H1 (cell line): ENCODE measurements at regions not wholly inside any gene's neighbourhood (a gene's known extent, or its start where the extent isn't known, plus 50 kb on each side); places are given as distances from the start of the nearest gene placed in this dataset.

Experiments used
- CTCF ChIA-PET: fragments of 300-600 bp; sonication (Branson Sonifier 250); formaldehyde crosslinking; loops from one replicate; lab custom pipeline; 2021; ENCODE audit not compliant: partially characterized antibody; lab: Charles Lee
- POLR2A ChIA-PET: fragments of 300-600 bp; sonication (Branson Sonifier 250); formaldehyde crosslinking; loops from one replicate; lab custom pipeline; 2021; ENCODE audit warnings: inconsistent platforms; ENCODE audit not compliant: partially characterized antibody; lab: Charles Lee
- DNase-seq, 2 experiments: peaks; one replicate each; pipeline versions ENCODE4 v3.0.0 to v3.0.0-alpha.2; 2010 to 2022; ENCODE audit warnings: low spot score in 2 of 2, low read depth in 1 of 2, mixed read lengths in 1 of 2
- FAIRE-seq: peaks from 2 replicates; lab custom pipeline; 2011; peaks lifted over from hg19 to GRCh38; lab: Jason Lieb, UNC
- H2AFZ ChIP-seq: 2 replicates; pipeline ENCODE4 v1.8.1; 2012; ENCODE audit warnings: low read length, inconsistent platforms
- H2AK5ac ChIP-seq: 2 replicates; pipeline ENCODE4 v1.6.1; 2013; ENCODE audit warnings: low read depth, low read length
- H2BK120ac ChIP-seq: replicated peaks from 2 replicates; pipeline ENCODE3; 2013; ENCODE audit warnings: low read depth, low read length, inconsistent platforms
- H2BK12ac ChIP-seq: 2 replicates; pipeline ENCODE4 v1.6.1; 2013; ENCODE audit warnings: low read depth, low read length
- H2BK15ac ChIP-seq: 2 replicates; pipeline ENCODE4 v1.6.1; 2013; ENCODE audit warnings: low read length
- H2BK20ac ChIP-seq: 2 replicates; pipeline ENCODE4 v1.6.1; 2013; ENCODE audit warnings: low read length
- H2BK5ac ChIP-seq: 2 replicates; pipeline ENCODE4 v1.6.1; 2013; ENCODE audit warnings: low read depth, low read length
- H3K14ac ChIP-seq: 2 replicates; pipeline ENCODE4 v1.6.1; 2013; ENCODE audit warnings: inconsistent platforms; ENCODE audit not compliant: insufficient read length
- H3K18ac ChIP-seq: 2 replicates; pipeline ENCODE4 v1.6.1; 2013; ENCODE audit warnings: low read length; ENCODE audit errors: extremely low read depth
- H3K23ac ChIP-seq: 2 replicates; pipeline ENCODE4 v1.6.1; 2013; ENCODE audit warnings: inconsistent platforms; ENCODE audit not compliant: insufficient read length
- H3K23me2 ChIP-seq: 2 replicates; pipeline ENCODE4 v1.6.1; 2013; ENCODE audit warnings: low read depth, low read length
- H3K27ac ChIP-seq: 2 replicates; pipeline ENCODE4 v1.6.1; 2011; ENCODE audit warnings: low read depth, low read length, inconsistent platforms
- H3K27me3 ChIP-seq, 4 experiments: replicated peaks in 1 of 4; 1 replicate in 1 of 4; 2 replicates in 3 of 4; pipeline versions ENCODE4 v1.6.1 to v1.8.1; 2011 to 2013; ENCODE audit warnings: low read length in 3 of 4, mild to moderate bottlenecking in 3 of 4, inconsistent platforms in 2 of 4, mixed read lengths in 2 of 4, moderate library complexity in 1 of 4; ENCODE audit not compliant: control insufficient read depth in 3 of 4, insufficient read depth in 3 of 4; ENCODE audit errors: extremely low read depth in 1 of 4
- H3K36me3 ChIP-seq, 4 experiments: 2 replicates each; pipeline versions ENCODE4 v1.6.1 to v1.8.1; 2011 to 2013; ENCODE audit warnings: mild to moderate bottlenecking in 4 of 4, low read length in 3 of 4, moderate library complexity in 2 of 4, control low read depth in 1 of 4, inconsistent platforms in 1 of 4; ENCODE audit not compliant: insufficient read depth in 4 of 4, control insufficient read depth in 2 of 4
- H3K4ac ChIP-seq: replicated peaks from 2 replicates; pipeline ENCODE3; 2013; ENCODE audit warnings: low read length, low read depth, mixed read lengths, inconsistent platforms; ENCODE audit not compliant: insufficient read length
- H3K4me1 ChIP-seq, 4 experiments: replicated peaks in 1 of 4; 1 replicate in 1 of 4; 2 replicates in 3 of 4; pipeline versions ENCODE4 v1.6.1 to v1.8.1; 2011 to 2013; ENCODE audit warnings: low read length in 3 of 4, inconsistent platforms in 2 of 4, mixed read lengths in 1 of 4; ENCODE audit not compliant: insufficient read depth in 4 of 4, control insufficient read depth in 3 of 4
- H3K4me2 ChIP-seq, 2 experiments: 2 replicates each; pipeline versions ENCODE4 v1.6.1 to v1.8.1; 2011 to 2013; ENCODE audit warnings: low read depth in 2 of 2, low read length in 2 of 2, control low read depth in 1 of 2, inconsistent platforms in 1 of 2, mild to moderate bottlenecking in 1 of 2; ENCODE audit not compliant: insufficient read depth in 1 of 2
- H3K4me3 ChIP-seq, 4 experiments: fragments of 200-600, 300-600 bp in 1 of 4; sonication (generic), shearing (Covaris generic), sonication (Bioruptor Twin) in 1 of 4; 2 replicates each; pipeline versions ENCODE4 v1.5.1 to v1.8.1; 2011 to 2016; ENCODE audit warnings: low read length in 4 of 4, low read depth in 3 of 4, control low read depth in 2 of 4, inconsistent platforms in 2 of 4, mild to moderate bottlenecking in 2 of 4, mixed read lengths in 1 of 4, moderate library complexity in 1 of 4; ENCODE audit not compliant: insufficient read depth in 2 of 4; ENCODE audit errors: extremely low read depth in 1 of 4
- H3K56ac ChIP-seq: replicated peaks from 2 replicates; pipeline ENCODE3; 2013; ENCODE audit warnings: low read depth, mild to moderate bottlenecking, mixed read lengths, low read length, inconsistent platforms; ENCODE audit not compliant: insufficient read length
- H3K79me1 ChIP-seq: 2 replicates; pipeline ENCODE4 v1.6.1; 2013; ENCODE audit warnings: low read depth, low read length, control low read depth
- H3K79me2 ChIP-seq, 2 experiments: 2 replicates each; pipeline versions ENCODE4 v1.6.1 to v1.8.1; 2012 to 2013; ENCODE audit warnings: low read length in 2 of 2, mild to moderate bottlenecking in 2 of 2, inconsistent platforms in 1 of 2; ENCODE audit not compliant: insufficient read depth in 2 of 2, control insufficient read depth in 1 of 2
- H3K9ac ChIP-seq, 4 experiments: replicated peaks in 1 of 4; 1 replicate in 1 of 4; 2 replicates in 3 of 4; pipeline versions ENCODE4 v1.6.1 to v1.8.1; 2011 to 2013; ENCODE audit warnings: low read depth in 3 of 4, low read length in 3 of 4, control low read depth in 2 of 4, mild to moderate bottlenecking in 2 of 4, moderate library complexity in 2 of 4, inconsistent platforms in 1 of 4; ENCODE audit errors: extremely low read depth in 1 of 4
- H3K9me3 ChIP-seq, 2 experiments: 2 replicates each; pipeline versions ENCODE4 v1.6.1 to v1.8.1; 2012 to 2013; ENCODE audit warnings: mild to moderate bottlenecking in 2 of 2, moderate library complexity in 2 of 2, control low read depth in 1 of 2, inconsistent platforms in 1 of 2, low read depth in 1 of 2, low read length in 1 of 2, mixed read lengths in 1 of 2; ENCODE audit not compliant: insufficient read depth in 2 of 2
- H4K20me1 ChIP-seq, 2 experiments: replicated peaks in 1 of 2; 2 replicates each; pipeline versions ENCODE3 to v1.8.1; 2011 to 2013; ENCODE audit warnings: inconsistent platforms in 2 of 2, low read length in 2 of 2, mild to moderate bottlenecking in 1 of 2; ENCODE audit not compliant: insufficient read depth in 2 of 2, control insufficient read depth in 1 of 2
- H4K5ac ChIP-seq: 2 replicates; pipeline ENCODE4 v1.6.1; 2013; ENCODE audit warnings: low read length, low read depth, mixed read lengths, inconsistent platforms; ENCODE audit not compliant: insufficient read length
- H4K8ac ChIP-seq: 2 replicates; pipeline ENCODE4 v1.8.0; 2013; ENCODE audit warnings: mild to moderate bottlenecking, moderate library complexity, low read length, inconsistent platforms; ENCODE audit not compliant: insufficient read depth; ENCODE audit errors: extremely low read depth
- H4K91ac ChIP-seq: replicated peaks from 2 replicates; pipeline ENCODE3; 2013; ENCODE audit warnings: low read length, mixed read lengths, inconsistent platforms; ENCODE audit not compliant: insufficient read length
- CREB1 ChIP-seq: IDR thresholded peaks from 2 replicates; pipeline ENCODE4 v1.6.1; 2012; ENCODE audit warnings: inconsistent platforms
- HDAC2 ChIP-seq, 2 experiments: fragments of 300-600 bp in 1 of 2; sonication (generic) in 1 of 2; IDR thresholded peaks; 2 replicates each; pipeline ENCODE4 v1.6.1; 2011 to 2012; ENCODE audit warnings: low read depth in 2 of 2, low read length in 2 of 2, mild to moderate bottlenecking in 2 of 2, moderate library complexity in 2 of 2, borderline replicate concordance in 1 of 2, inconsistent platforms in 1 of 2
- RNF2 ChIP-seq: fragments of 200-900, 300-1000 bp; sonication (generic); IDR thresholded peaks from 2 replicates; pipeline ENCODE4 v1.7.1; 2016; ENCODE audit warnings: borderline replicate concordance, low read depth, mild to moderate bottlenecking, antibody characterized with exemption, low read length; ENCODE audit not compliant: poor library complexity, severe bottlenecking; ENCODE audit errors: missing control alignments
- SIX5 ChIP-seq: IDR thresholded peaks from 2 replicates; pipeline ENCODE4 v1.6.1; 2011; ENCODE audit warnings: mild to moderate bottlenecking, low read depth, low read length
- SP1 ChIP-seq: IDR thresholded peaks from 2 replicates; pipeline ENCODE4 v1.6.1; 2011; ENCODE audit warnings: low read depth, low read length
- TF ChIP-seq, protein P1 (sequence below): IDR thresholded peaks from 2 replicates; pipeline ENCODE4 v1.6.1; 2011; ENCODE audit warnings: low read depth, mild to moderate bottlenecking, low read length; ENCODE audit not compliant: insufficient read depth

DNA sequence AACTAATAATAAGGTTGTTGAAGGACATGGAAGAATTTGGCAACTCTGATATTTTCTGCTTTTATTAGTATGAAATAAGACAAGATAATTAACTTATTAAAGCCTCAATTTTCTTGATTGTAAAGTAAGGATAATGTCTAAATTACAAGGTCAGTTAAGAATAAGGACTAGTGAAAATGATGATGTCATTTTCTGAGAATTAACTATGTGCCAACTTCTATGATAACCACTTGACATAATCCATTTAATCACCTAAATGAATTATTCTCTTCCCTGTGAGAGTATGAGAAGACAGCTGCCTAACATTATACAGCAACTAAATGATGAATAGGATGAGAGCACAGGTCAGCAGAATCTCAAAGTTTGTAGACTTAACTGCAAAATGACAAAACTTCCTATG is 1153.4 kb upstream of the POT1 start:
- Histone ChIP-seq H3K4ac (no peak overlapping the region), H4K8ac (no peak overlapping the region), H3K14ac (no peak overlapping the region), H3K23ac (no peak overlapping the region), H3K79me2 (no peaks in the 10 kb centered on the region), H3K56ac (no peak overlapping the region), H3K4me2 (no peak overlapping the region), H4K5ac (no peak overlapping the region), H3K18ac (no peak overlapping the region), H3K4me3 (no peak overlapping the region), H2BK15ac (no peak overlapping the region), H3K9ac (no peak overlapping the region), H4K20me1 (no peaks in the 10 kb centered on the region), H3K4me1 (no peaks in the 10 kb centered on the region), H3K9me3 (peaks cover 0 to 5% of the 10 kb centered on the region in 2 experiments), H3K27me3 (no peaks in the 10 kb centered on the region), H2AK5ac (no peak overlapping the region), H2BK5ac (no peak overlapping the region), H2BK12ac (no peak overlapping the region), H3K36me3 (no peaks in the 10 kb centered on the region), H2BK20ac (no peak overlapping the region), H3K79me1 (no peaks in the 10 kb centered on the region), H2AFZ (no peak overlapping the region), H3K23me2 (no peaks in the 10 kb centered on the region), H4K91ac (no peak overlapping the region), H2BK120ac (no peak overlapping the region), H3K27ac (no peak overlapping the region)
- TF ChIP-seq, protein P1, sequence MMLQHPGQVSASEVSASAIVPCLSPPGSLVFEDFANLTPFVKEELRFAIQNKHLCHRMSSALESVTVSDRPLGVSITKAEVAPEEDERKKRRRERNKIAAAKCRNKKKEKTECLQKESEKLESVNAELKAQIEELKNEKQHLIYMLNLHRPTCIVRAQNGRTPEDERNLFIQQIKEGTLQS, result no peak
- TF ChIP-seq RNF2, result no peak
- no peak for TF ChIP-seq HDAC2 (IDR thresholded peaks at IDR 0.05; ENCODE audit: borderline replicate concordance in 1 of 2, low read depth in 2 of 2, low read length in 2 of 2)
- TF ChIP-seq SP1, result no peak
- TF ChIP-seq SIX5, result no peak
- no peak for TF ChIP-seq CREB1
- ChIA-PET CTCF (interaction anchor here (0.6 kb wide), 1 partner anchor 602 kb away, joined by 5 read pairs; no protein-coding TSS in a partner anchor), POLR2A (no interaction called here)
- DNase-seq, result no peak
- FAIRE-seq, result no peak
